GM12873 (cell line): ENCODE measurements at regions not wholly inside any gene's neighbourhood (a gene's known extent, or its start where the extent isn't known, plus 50 kb on each side); places are given as distances from the start of the nearest gene placed in this dataset.

Experiments used
- TF ChIP-seq, protein P1 (sequence below): IDR thresholded peaks from 2 replicates; pipeline ENCODE4 v1.5.1; 2012; ENCODE audit warnings: low read depth, mild to moderate bottlenecking, moderate library complexity, low read length, control low read depth; ENCODE audit not compliant: insufficient read depth; ENCODE audit errors: missing control alignments

- TF ChIP-seq, protein P1, sequence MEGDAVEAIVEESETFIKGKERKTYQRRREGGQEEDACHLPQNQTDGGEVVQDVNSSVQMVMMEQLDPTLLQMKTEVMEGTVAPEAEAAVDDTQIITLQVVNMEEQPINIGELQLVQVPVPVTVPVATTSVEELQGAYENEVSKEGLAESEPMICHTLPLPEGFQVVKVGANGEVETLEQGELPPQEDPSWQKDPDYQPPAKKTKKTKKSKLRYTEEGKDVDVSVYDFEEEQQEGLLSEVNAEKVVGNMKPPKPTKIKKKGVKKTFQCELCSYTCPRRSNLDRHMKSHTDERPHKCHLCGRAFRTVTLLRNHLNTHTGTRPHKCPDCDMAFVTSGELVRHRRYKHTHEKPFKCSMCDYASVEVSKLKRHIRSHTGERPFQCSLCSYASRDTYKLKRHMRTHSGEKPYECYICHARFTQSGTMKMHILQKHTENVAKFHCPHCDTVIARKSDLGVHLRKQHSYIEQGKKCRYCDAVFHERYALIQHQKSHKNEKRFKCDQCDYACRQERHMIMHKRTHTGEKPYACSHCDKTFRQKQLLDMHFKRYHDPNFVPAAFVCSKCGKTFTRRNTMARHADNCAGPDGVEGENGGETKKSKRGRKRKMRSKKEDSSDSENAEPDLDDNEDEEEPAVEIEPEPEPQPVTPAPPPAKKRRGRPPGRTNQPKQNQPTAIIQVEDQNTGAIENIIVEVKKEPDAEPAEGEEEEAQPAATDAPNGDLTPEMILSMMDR, result no peak
Measured at GRCh38 chr15:96262097-96262496, 68.4 kb upstream of the NR2F2 start.

- TF ChIP-seq, protein P1, result no peak
Measured at GRCh38 chr15:96262549-96263489, 67.7 kb upstream of the NR2F2 start.

GRCh38 chr15:96264351-96264798 lies 66.1 kb upstream of the NR2F2 start:
- TF ChIP-seq, protein P1, result no peak

GRCh38 chr15:96264801-96265515 lies 65.5 kb upstream of the NR2F2 start:
- TF ChIP-seq, protein P1, result no peak

- TF ChIP-seq, protein P1, result no peak
Measured at GRCh38 chr15:96266456-96266855, 64.0 kb upstream of the NR2F2 start.

DNA sequence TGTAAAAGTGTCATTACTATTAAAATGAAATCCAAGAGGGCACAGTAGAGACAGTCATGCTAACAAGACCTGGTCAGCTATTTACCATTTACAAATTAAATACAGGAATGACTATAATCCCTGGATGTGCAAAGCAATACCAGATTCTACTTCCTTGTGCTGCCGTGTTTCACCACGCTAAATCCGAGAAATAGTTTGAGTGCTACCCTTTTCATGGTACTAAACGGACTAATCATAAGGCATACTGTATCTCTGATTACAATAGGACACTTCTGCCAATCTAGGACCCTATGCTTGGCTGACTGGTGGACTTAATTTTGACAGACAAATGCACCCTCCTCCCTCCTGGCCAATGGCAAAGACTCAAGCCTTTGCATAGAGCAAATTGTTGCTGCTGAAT lies 63.0 kb upstream of the NR2F2 start:
- TF ChIP-seq, protein P1, result no peak

DNA sequence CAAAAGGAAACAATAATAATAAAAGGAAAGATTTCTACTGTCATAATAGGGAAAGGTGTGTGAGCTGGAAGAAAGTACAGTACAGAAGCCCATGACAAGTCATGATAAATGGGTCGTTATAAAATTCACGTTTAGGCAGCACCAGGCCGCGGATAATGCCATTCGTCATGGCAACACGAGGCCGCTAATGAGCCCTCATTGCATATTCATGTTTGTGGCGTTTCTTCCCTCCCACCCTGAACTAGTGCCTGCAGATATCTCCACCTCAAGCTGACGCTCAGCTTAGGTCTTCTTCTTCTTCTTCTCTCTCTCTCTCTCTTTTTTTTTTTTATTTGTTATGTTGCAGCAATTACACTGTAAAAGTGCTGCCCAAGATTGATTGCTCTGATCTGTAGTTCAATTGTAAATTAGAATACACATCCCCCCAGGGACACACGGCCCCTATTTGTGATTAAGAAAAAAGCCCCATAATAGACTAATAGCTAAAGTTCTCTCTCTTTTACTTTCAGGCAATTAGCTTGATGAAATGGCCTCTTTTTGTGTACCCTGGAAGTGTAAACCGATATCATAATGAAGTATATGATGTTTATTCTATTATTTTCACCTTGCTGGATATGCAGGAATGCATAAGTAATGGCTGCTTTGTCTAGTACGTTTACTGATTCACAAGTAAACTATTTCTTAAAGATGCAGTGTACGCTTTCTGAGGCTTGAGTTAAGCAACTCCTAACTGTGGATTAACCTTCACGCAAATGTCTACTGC lies 61.9 kb upstream of the NR2F2 start:
- TF ChIP-seq, protein P1, result no peak
